IPS DF 4.7 (cell line): ENCODE measurements at regions not wholly inside any gene's neighbourhood (a gene's known extent, or its start where the extent isn't known, plus 50 kb on each side); places are given as distances from the start of the nearest gene placed in this dataset.

Experiments used
- DNase-seq: peaks from one replicate; pipeline ENCODE4 v3.0.0-alpha.2; 2013; ENCODE audit warnings: low spot score; ENCODE audit errors: extremely low read depth

DNA sequence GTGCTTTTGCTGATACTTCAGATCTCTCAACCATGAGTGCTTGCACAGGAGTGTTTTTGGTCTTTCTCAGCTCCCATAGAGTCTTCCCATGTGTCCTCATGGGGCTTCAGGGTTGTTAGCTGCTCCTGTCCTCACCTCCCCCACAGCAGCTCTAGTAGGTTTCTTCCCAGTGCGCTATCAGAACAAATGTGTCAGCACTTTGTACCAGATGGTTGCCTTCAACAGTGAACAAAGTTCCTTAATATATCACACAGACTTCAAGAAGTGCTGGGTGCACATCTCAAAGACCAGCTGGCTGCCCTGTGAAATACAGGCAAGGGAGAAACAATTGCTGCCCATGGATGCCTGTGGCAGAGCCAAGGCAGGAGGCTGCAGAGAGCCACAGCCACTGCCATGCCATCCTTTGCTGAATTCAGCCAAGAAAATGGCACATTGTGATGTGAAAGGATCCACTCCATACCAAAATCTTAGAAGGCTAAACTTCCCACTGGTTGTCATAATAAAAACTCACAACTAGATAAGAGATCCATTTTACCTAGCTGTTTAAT, 471.3 kb downstream of the C6orf118 start:
- no peak for DNase-seq

- DNase-seq: no peak
Observed at GRCh38 chr6:164836486-164836885, 472.9 kb downstream of the C6orf118 start.

DNA sequence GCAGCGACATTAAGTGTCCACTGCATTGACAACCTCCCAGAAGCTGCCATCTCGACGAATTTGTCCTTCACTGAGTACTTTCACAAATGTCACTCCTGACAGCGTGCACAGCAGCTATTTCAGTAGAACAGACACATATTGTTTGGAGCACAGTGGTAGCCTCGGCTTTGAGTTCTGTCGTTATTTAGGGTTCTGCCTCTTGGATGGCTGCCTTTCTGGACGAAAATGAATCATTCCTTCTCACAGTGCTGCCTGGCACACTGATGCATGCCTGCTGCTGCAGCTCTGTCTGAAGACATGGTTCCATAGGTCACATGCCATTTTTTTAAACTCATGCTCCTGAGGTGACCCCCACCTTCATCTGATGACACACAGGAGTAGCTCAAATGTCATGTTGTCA, 477.0 kb downstream of the C6orf118 start:
- no peak for DNase-seq

- no peak for DNase-seq
Observed at GRCh38 chr6:164827537-164827936, 481.9 kb downstream of the C6orf118 start.

DNA sequence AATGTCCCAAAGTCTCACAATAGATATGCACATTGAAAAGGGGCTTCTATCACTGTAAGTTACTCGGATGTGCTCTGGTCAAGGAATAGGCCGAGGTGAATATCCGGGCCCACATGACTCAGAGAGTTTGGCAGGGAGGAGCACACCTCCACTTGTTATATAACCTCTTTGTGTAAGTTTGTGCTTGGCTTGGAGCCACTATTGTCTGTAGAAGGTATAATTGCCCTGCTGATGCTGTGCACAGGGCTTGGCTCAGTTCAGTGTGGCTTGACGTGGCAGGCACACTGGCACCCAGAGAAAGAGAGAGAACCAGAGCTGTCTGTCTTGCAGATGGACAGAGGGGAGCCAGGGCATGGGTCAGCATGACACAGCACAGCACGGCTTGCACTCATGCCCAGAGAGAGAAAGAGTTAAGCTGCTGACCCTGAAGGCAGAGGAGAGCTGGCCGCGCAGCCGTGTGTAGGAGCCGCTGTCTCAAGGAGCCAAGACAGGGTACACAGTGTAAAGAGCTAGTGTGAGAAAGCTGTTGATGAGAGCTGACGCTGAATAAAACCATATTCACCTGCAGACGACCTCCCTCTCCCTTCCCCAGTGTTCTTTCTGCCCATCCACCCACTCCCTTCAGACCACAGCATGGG, 482.5 kb downstream of the C6orf118 start:
- DNase-seq: no peak

DNA sequence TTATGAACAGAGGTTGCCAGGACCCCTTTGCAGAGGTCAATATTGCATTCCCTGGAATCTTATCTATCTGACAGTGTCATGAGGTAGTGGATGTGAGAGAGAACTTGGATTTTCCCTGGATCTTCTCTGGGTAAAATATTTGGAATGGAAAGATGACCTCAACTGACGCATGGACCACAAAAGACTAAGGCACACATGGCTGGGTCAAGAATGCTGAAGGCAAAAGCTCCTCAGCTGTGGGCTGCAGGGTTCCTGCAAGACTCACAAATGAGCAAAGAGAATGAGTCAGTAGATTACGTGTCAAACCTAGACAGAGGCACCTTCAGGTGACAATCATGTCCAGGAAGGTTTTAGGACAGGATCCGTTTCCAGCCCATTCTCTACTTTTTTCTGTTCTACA, 484.0 kb downstream of the C6orf118 start:
- no peak for DNase-seq

DNA sequence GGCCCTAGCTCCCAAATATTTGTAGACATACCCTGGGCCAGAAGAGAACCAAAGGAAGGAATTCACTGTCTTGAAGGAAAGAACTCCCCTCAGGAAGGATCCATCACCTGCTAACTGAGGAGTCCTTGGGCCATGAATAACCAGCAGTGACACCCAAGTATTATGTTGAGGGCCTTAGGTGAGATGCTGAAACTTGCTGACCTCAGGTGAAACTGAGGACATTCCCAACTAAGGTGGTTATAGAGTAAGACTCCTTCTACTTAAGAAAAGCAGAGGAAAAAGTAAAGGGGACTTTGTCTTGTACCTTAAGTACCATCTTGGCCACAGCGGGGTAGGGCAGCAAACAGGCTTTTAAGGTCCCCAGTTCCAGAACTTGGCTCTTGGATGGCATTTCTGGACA, 491.7 kb downstream of the C6orf118 start:
- no peak for DNase-seq

GRCh38 chr6:164812706-164813105, 496.7 kb downstream of the C6orf118 start:
- no peak for DNase-seq

- DNase-seq: no peak
Observed at GRCh38 chr6:164807125-164807524, 502.3 kb downstream of the C6orf118 start.

DNA sequence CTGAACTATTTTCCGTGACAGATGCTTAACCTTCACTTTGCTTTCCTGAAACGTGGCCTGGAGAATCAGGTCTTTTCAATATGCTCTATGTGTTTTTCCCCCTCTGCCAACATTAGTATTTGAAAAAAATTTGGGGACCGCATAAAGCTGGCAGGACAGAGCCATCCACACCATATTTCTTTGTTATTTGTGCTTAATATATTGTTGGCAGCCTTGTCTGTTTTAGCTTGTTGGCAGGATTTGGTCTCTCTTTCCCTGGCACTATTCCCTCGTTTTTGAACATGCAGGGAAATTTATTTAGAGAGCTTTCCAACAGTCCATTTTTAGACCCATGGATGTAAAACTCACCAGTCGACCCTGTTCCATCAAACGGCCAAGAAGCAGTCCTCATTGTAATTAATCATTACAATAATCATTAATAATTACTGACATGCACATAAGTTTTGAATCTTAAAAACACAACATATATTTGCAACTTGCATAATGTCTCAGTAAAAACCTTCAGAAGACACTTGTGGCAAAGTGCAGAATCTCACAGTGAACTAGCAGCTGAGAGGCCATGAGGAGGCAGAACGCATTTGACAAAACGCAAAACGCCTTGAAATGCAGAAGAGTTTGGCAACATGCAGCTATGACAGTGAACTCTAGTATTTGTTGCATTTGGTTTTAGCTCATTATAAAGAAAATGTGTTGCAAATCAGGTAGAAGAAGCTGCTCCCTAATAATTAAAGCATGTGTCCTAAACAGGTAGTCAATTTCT, 514.2 kb downstream of the C6orf118 start:
- DNase-seq: no peak

- DNase-seq: no peak
Observed at GRCh38 chr6:164792666-164793065, 516.7 kb downstream of the C6orf118 start.

GRCh38 chr6:164791498-164791897, 517.9 kb downstream of the C6orf118 start:
- DNase-seq: no peak

DNA sequence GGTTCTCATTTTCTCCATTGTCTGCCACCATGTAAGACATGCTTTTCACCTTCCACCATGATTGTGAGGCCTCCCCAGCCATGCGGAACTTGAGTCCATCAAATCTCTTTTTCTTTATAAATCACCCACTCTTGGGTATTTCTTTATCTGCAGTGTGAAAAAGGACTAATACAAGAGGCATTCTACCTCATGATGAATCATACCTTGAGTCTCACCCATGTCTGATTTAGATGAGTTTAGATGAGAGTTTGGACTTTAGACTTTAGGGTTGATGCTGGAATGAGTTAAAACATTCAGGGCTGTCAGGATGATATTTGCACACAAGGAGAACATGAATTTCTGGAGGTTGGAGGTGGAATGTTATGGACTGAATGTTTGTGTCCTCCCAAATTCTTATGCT, 545.6 kb downstream of the C6orf118 start:
- no peak for DNase-seq

DNA sequence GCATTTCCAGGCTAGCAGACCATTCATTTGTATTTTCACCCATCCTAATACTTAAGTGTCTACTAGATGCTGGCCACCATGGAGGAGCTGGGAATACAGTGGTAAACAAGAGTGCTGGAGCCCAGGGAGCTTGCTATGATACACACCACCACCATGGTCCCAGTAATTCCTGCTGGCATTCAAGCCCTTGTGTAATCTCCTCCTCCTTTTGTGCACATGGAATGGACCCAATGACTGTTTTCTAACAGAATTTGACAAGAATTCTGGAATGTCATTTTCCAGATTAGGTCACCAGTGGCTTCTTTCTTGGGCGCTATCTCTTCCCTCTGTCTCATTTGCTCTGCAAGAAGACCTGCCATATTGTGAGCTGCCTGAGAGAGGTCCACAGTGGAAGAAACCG, 552.0 kb downstream of the C6orf118 start:
- DNase-seq: no peak

GRCh38 chr6:164756723-164757122, 552.7 kb downstream of the C6orf118 start:
- DNase-seq: no peak

GRCh38 chr6:164756142-164756541, 553.3 kb downstream of the C6orf118 start:
- DNase-seq: no peak

DNA sequence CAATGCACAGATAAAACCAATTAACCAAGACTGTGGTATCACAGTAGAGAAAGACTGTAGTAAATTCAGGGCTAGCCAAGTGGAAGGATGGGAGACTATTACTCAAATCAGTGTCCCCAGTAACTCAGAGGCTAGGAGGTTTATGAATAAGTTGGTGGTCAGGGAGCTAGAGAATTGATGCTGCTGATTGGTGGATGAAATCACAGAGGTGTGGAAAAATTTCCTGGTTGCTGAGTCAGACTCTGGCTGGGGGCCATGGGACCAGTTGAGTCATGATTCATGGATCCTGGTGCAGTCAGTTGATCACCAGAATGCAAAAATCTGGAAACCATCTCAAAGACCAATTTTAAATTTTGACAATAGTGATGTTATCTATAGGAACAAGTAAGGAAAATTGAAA, 555.9 kb downstream of the C6orf118 start:
- no peak for DNase-seq

DNA sequence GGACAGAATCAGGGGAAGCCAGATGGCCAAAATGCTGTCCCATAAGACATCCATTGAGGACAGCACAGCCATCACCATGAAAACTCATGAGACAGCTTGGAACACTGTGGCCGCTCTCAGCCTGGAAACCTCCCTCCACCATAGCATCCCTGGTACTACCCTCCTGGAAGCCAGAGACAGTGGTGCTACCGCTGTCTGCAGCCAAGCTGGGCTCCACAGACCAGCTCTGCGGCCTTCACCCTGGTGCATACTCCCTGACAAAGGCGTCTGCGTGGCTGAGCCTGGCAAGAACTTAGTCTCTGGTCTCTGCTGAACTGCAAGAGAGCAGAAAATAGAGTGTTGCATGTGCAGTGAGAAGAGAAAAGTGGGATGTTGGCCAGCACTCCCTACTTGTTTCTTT, 558.0 kb downstream of the C6orf118 start:
- DNase-seq: no peak

- DNase-seq: no peak
Observed at GRCh38 chr6:164750128-164750527, 559.3 kb downstream of the C6orf118 start.

GRCh38 chr6:164749221-164750064, 560.0 kb downstream of the C6orf118 start:
- no peak for DNase-seq

DNA sequence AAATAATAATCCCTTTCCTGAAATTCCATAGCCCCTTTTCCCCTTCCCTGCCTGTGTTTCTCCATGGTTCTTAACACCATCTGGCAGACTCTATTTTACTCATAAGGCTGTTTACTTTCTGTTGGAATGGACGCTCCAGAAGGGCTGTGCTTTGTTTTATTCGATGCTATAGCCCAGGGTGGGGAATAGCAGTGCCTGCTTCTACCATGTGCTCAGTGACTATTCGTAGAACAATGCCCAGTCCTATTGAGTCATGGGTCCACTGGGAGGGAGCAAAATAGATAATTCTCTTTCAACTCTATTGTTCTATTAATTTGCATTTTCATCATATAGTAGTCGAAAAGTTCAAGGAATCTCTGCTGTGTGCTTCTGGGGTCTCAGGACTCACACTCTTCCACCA, 565.1 kb downstream of the C6orf118 start:
- no peak for DNase-seq

DNA sequence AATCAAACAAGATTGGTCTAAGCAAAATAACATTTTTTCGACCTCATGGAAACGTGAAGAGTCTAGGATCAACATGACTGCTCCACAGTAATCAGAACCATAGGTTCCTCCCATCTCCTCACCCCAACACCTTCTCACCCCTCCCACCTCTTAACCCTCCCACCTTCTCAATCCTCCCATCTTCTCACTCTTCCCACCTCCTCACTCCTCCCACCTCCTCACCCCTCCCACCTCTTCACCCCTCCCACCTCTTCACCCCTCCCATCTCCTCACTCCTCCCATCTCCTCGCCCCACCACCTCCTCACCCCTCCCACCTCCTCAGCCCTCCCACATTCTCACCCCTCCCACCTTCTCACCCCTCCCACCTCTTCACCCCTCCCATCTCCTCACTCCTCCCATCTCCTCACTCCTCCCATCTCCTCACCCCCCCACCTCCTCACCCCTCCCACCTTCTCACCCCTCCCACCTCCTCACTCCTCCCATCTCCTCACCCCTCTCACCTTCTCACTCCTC, 567.4 kb downstream of the C6orf118 start:
- DNase-seq: no peak
